GM20000 (cell line): ENCODE measurements at regions not wholly inside any gene's neighbourhood (a gene's known extent, or its start where the extent isn't known, plus 50 kb on each side); places are given as distances from the start of the nearest gene placed in this dataset.

Source experiments
- DNase-seq: peaks from one replicate; pipeline ENCODE4 v3.0.0; 2012; ENCODE audit warnings: low spot score
- CTCF ChIP-seq: IDR thresholded peaks from 2 replicates; pipeline ENCODE4 v1.5.1; 2012; ENCODE audit warnings: mild to moderate bottlenecking, control low read depth; ENCODE audit errors: extremely low read depth, missing control alignments

- DNase-seq, result no peak
- TF ChIP-seq CTCF, result no peak
Observed at GRCh38 chr1:209527993-209528717, 55.4 kb upstream of the CAMK1G start.

- no peak for TF ChIP-seq CTCF
- no peak for DNase-seq
Observed at GRCh38 chr1:209529233-209529632, 54.3 kb upstream of the CAMK1G start.

- DNase-seq, result no peak
- no peak for TF ChIP-seq CTCF
Observed at GRCh38 chr1:209531006-209531405, 52.5 kb upstream of the CAMK1G start.

GRCh38 chr1:209531549-209531948 lies 52.0 kb upstream of the CAMK1G start:
- no peak for TF ChIP-seq CTCF

More at GRCh38 chr1:209531549-209531948, 52.0 kb upstream of the CAMK1G start:
- no peak for DNase-seq
